Left lobe of liver (tissue), 2 donors: ENCODE measurements at regions not wholly inside any gene's neighbourhood (a gene's known extent, or its start where the extent isn't known, plus 50 kb on each side); places are given as distances from the start of the nearest gene placed in this dataset.
A peak's percentile ranks its signal among the peaks of the same experiment; 100 is the strongest.

ENCODE experiments used
- ATAC-seq: fragments of 200-7000 bp; cut with Tn5 transposase; one replicate; pipeline ENCODE4 v1.9.1; 2020; ENCODE audit warnings: mild to moderate bottlenecking, moderate library complexity
- DNase-seq: peaks from one replicate; pipeline ENCODE4 v3.0.0-alpha.2; 2020; ENCODE audit warnings: low spot score
- donor health status: DM: no; HTN: no; CAD: no; lungs with moderate emphysema.
- donor health status: DM: no; HTN: yes; CAD: no.

- no peak for ATAC-seq
Observed at GRCh38 chr15:39286706-39287105, 294.2 kb upstream of the THBS1 start.

DNA sequence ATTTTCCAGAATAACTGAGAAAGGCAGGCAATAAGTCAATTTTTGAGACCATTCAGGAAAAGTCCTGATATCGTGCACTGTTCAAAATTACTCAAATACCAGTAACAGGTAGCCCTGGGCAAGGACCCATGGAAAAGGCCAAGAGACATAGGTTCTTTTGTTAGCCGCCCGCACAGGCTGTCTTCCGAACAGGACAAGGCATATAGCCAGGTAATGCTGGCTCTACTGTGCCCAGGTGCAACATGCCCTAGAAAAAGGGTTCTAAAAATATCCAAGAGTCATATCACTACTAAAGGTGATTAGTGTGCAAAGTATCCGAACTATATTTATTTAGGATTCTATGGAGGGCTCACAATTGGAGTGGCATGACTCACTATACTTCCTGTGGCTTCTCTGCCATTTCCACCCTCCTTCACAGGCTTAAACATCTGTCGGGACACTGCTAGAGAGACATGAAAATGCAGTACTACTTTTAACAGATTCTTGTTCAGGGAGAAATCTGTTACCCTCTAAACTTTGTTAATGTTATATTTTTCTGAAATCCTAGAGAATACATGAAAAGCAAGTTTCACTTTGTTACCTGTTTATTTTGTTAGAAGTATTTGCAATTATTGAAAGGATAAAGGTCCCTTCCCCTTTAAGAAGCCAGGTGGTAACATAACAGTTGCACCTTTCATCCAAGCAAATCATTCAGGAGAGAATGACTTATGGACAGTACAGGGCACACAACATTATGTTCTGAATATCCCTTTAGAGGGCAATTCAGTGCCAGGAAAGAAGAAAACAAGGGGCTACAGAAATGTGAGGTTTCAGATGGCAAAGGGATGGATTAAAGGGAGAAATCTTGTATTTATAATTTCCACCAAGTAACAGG, 293.3 kb upstream of the THBS1 start:
- DNase-seq (no peak), ATAC-seq (no peak)

More at GRCh38 chr15:39286706-39287105, 294.2 kb upstream of the THBS1 start:
- DNase-seq, result no peak

DNA sequence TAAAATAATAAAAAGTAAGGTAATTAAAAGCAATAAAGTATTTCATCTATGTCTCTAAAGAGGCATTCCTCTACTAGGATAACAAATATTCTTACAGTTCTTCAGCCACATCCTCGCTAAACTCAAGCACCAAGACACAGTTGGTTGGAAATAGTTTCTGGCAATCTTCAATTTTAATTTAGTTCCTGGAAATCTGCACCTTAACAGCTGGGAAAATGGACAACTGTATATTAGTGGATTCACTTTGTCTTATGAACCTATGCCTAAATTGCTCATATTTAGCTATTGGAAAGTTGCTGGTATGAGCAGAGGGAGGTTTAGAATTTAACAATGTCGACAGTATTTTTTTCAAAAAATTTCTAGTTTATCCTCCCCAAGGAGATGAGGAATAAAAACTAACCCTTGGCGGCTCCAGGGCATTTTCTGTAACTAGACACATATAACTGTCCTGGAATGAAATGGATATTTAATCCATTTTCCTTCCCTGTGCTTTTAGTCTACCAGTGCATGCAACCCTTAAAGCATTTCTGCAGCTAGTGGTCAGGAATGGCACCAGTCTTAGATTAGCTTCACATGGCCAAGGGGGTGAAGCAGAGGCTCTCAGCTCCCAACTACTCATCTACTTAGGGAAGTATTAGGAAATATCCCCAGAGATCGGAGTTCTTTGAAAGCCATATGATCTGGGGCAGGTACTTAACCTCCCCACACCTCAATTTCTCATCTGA, 290.0 kb upstream of the THBS1 start:
- DNase-seq (no peak), ATAC-seq (no peak)

DNA sequence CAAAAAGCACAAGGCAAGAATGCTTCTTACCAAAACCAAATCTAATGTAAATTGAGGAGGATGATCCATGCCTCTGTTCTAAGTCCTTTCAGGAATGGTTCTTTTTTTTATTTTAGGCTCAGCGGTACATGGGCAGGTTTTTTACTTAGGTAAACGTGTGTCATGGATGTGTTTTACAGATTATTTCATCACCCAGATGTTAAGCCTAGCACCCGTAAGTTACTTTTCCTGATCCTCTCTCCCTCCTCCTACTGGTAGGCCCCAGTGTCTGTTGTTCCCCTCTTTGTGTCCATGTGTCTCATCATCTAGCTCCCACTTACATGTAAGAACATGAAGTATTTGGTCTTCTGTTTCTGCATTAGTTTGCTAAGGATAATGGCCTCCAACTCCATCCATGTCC, 289.2 kb upstream of the THBS1 start:
- ATAC-seq (no peak), DNase-seq (no peak)

DNA sequence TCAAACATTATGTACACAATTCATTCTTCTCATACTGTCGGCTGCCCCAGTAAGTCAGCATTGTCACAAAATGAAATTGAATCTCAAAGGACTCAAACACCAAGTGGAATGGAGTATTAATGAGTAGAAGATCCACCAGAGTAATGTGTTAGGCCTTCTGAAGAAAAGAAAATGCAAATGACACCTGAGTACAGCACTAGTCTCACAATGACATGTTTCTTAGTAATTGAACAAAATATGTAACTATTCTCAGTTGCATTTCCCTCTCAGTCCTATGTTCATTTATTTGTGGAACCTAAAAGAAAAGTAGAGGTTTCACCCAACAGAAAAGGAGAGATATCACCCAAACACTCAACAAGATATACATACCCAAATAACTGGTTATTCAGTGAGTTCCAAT, 283.9 kb upstream of the THBS1 start:
- DNase-seq (no peak), ATAC-seq (no peak)

DNA sequence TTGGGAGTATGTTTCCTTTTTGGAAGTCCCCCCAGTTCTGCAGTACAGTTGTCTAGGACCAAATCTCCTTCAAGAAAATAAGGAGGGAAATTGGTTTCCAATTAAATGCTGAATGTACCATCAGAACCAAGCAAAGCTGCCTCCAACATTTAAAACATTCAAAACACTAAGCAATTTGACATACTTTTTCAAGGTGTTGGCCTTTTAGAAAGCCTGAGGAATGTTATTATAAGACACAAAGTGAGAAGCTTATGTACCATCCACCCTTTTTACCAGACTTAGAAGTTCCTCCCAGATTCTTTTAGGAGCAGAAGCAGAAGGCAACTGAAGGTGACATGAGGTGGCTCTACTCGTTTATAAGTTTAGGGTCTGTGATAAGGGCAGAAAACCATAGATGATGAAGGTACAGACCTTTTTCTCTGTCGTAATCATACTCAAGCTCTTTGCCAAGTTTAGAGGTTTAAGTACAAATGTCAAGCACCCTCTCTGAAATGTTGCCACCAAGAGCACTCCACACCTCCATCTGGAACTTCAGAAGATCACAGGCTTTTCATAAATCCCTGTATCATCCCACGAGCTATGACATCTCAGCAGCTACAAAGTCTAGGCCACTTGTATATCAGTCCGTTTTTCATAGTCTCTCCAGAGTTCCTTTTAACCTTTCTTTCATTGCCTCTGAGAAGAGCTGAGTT, 282.5 kb upstream of the THBS1 start:
- DNase-seq (no peak), ATAC-seq (peak; percentile 27)

- DNase-seq, result no peak
- no peak for ATAC-seq
Observed at GRCh38 chr15:39299486-39300267, 281.2 kb upstream of the THBS1 start.

GRCh38 chr15:39300451-39301153, 280.3 kb upstream of the THBS1 start:
- ATAC-seq, result no peak
- DNase-seq, result no peak

DNA sequence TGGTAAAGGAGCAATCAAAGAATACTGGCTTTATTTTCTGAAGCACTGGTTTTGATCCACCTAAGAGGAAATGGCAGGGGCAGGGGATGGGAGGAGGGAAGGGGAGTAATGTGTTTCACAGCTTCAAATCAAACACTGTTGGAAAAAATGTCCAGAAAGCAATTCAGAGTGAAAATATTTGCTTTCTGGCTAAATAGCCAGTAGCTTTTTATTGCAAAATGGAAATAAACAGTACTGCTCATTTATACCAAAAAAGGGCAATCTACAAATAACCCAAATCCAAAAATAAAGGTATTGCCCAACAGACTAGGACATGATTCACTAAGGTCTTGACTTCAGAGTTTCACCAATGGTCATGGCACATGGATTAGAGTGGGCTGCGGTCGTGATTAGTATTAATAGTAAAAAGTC, 279.3 kb upstream of the THBS1 start:
- peak; percentile 69 for ATAC-seq
- no peak for DNase-seq

DNA sequence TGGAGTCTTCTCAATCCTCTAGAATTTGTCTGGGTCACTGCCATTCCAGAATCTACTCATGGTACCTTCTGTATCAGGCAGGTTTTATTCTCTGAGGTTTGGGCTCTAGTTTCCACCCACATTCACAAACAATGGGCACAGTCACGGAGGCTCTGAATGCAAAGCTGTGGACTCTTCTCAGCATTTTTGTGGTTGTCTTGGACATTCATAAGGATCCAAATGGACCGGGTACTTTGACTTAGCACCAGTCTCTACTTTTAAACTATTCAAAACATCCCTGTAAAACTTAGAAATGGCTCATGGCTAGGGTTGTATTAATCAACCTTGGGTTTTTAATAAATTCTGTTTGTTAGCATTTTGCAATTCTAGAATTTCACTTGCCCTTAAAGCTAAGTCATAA, 277.9 kb upstream of the THBS1 start:
- ATAC-seq, result no peak

GRCh38 chr15:39304201-39304841, 276.6 kb upstream of the THBS1 start:
- DNase-seq (no peak), ATAC-seq (no peak)

More for the DNA sequence above, 277.9 kb upstream of the THBS1 start:
- DNase-seq, result no peak

DNA sequence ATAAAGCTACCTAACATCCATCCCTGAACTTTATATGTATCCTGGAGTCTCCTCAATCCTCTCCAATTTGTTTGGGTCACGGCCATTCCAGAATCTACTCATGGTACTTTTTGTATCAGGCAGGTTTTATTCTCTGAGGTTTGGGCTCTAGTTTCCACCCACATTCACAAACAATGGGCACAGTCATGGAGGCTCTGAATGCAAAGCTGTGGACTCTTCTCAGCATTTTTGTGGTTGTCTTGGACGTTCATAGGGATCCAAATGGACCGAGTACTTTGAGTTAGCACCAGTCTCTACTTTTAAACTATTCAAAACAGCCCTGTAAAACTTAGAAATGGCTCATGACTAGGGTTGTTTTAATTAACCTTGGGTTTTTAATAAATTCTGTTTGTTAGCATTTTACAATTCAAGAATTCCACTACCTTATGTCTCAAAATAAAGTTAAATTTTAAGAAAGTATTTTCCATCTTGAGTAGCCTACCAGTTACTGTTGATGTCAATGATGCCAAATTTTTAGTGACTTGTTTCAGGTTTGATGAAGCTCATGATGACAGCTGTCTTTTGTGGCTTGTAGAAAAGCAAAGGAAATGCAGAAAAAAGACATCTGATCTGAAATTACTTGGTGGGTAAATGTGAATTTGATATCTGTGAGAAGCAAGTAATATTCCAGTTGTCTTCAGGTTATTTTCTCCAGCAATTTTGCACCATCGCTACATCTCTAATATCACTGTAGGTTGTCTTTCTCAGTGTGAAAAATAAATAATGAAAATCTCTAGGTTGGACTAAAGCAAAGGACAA, 275.7 kb upstream of the THBS1 start:
- no peak for ATAC-seq
- no peak for DNase-seq

GRCh38 chr15:39310633-39311032, 270.2 kb upstream of the THBS1 start:
- DNase-seq (no peak), ATAC-seq (no peak)

GRCh38 chr15:39312984-39313383, 267.9 kb upstream of the THBS1 start:
- DNase-seq (no peak), ATAC-seq (peak; percentile 64)

- ATAC-seq (peak; percentile 31), DNase-seq (no peak)
Observed at GRCh38 chr15:39313467-39313866, 267.4 kb upstream of the THBS1 start.

- ATAC-seq, result peak; percentile 53
Observed at GRCh38 chr15:39313881-39314280, 267.0 kb upstream of the THBS1 start.

GRCh38 chr15:39315206-39315850, 265.6 kb upstream of the THBS1 start:
- no peak for DNase-seq
- no peak for ATAC-seq

More at GRCh38 chr15:39313881-39314280, 267.0 kb upstream of the THBS1 start:
- DNase-seq, result no peak

- ATAC-seq, result no peak
Observed at GRCh38 chr15:39317225-39317624, 263.7 kb upstream of the THBS1 start.

More at GRCh38 chr15:39317225-39317624, 263.7 kb upstream of the THBS1 start:
- DNase-seq, result no peak
